CD4-positive, alpha-beta T cell treated with Interleukin-12 subunit alpha and Interleukin-12 subunit beta, for 1 hour (primary cell): ENCODE measurements at regions not wholly inside any gene's neighbourhood (a gene's known extent, or its start where the extent isn't known, plus 50 kb on each side); places are given as distances from the start of the nearest gene placed in this dataset.
"Not testable (repeated sequence)": the region's sequence is repeated elsewhere in the genome, so short reads cannot be mapped to it uniquely, and the experiment has no call there.

ENCODE experiments used
- DNase-seq: peaks from one replicate; pipeline ENCODE4 v3.0.0-alpha.2; 2020

- no peak for DNase-seq
These were observed 323.6 kb upstream of the DIPK2B start for GRCh38 chrX:45524296-45524695.

GRCh38 chrX:45518552-45518951, 317.9 kb upstream of the DIPK2B start:
- no peak for DNase-seq

GRCh38 chrX:45517090-45517973, 316.7 kb upstream of the DIPK2B start:
- no peak for DNase-seq

- peak; percentile 53 for DNase-seq
These were observed 314.9 kb upstream of the DIPK2B start for GRCh38 chrX:45515262-45516215.

GRCh38 chrX:45513042-45513441, 312.4 kb upstream of the DIPK2B start:
- DNase-seq = no peak

- no peak for DNase-seq
These were observed 307.8 kb upstream of the DIPK2B start for GRCh38 chrX:45508454-45508853.

GRCh38 chrX:45506149-45506730, 305.6 kb upstream of the DIPK2B start:
- no peak for DNase-seq

- no peak for DNase-seq
These were observed 304.5 kb upstream of the DIPK2B start for GRCh38 chrX:45505214-45505613.

- not testable (repeated sequence) for DNase-seq
These were observed 303.2 kb upstream of the DIPK2B start for GRCh38 chrX:45503787-45504362.

- DNase-seq = no peak
These were observed 301.7 kb upstream of the DIPK2B start for GRCh38 chrX:45502396-45502795.

GRCh38 chrX:45497290-45497689, 296.6 kb upstream of the DIPK2B start:
- no peak for DNase-seq

GRCh38 chrX:45485719-45486118, 285.0 kb upstream of the DIPK2B start:
- no peak for DNase-seq

GRCh38 chrX:45479835-45480422, 279.3 kb upstream of the DIPK2B start:
- DNase-seq = no peak

GRCh38 chrX:45479196-45479834, 278.6 kb upstream of the DIPK2B start:
- no peak for DNase-seq

- no peak for DNase-seq
These were observed 272.3 kb upstream of the DIPK2B start for GRCh38 chrX:45472968-45473367.

GRCh38 chrX:45467537-45467936, 266.9 kb upstream of the DIPK2B start:
- DNase-seq = not testable (repeated sequence)

GRCh38 chrX:45455732-45456131, 255.1 kb upstream of the DIPK2B start:
- not testable (repeated sequence) for DNase-seq

GRCh38 chrX:45454290-45454689, 253.6 kb upstream of the DIPK2B start:
- no peak for DNase-seq

- DNase-seq = no peak
These were observed 249.3 kb upstream of the DIPK2B start for GRCh38 chrX:45449982-45450381.

GRCh38 chrX:45447995-45448394, 247.3 kb upstream of the DIPK2B start:
- no peak for DNase-seq

GRCh38 chrX:45447331-45447730, 246.7 kb upstream of the DIPK2B start:
- DNase-seq = no peak
